ENCODE measurements at regions not wholly inside any gene's neighbourhood (a gene's known extent, or its start where the extent isn't known, plus 50 kb on each side); places are given as distances from the start of the nearest gene placed in this dataset.
"Not testable (repeated sequence)": the region's sequence is repeated elsewhere in the genome, so short reads cannot be mapped to it uniquely, and the experiment has no call there.

GRCh38 chr11:87971354-87971753 is 203.9 kb downstream of the RAB38 start:
- intact Hi-C loops (cut with micrococcal nuclease), result no loop called here

GRCh38 chr11:87970762-87971161 is 204.5 kb downstream of the RAB38 start:
- intact Hi-C loops (cut with micrococcal nuclease), result no loop called here

DNA sequence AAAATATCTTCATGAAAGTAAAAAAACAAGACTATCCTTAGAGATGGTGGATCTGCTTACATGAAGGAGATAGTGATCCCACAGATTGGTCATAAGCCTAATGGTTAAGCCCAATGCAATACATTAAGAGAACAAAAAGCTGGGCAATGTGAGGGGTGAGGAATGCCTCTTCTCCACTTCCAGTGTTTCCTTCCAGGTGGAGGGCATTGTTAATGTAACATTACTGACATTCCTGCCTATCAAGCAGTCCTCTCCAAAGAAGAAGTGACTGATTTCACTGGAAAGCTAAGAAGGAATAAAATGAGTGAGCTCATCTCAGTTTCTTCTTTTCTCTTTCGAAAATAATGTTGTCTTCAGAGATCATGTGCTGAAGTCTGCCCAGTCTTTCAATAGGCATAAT is 207.8 kb downstream of the RAB38 start:
- intact Hi-C loops (cut with micrococcal nuclease), result no loop called here

DNA sequence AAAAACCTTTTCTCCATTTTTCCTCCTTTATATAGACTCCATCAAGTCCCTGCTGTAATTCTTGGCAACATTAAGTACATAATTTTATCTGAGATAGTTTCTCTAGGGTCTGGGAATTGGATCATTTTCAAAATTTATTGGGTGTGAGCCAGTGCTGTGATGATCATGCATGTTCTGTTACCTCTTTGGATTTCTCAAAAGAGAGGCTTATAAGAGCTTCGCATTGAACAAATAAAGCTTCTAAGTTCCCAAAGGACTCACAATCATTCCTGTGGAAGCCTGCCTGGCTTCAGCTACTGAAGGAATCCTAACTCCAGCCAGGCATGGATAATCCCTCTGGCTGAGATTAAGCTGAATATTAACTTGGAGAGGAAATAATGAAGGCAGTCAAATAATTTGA is 208.5 kb downstream of the RAB38 start:
- intact Hi-C loops (cut with micrococcal nuclease), result no loop called here

- intact Hi-C loops (cut with micrococcal nuclease), result no loop called here
These were observed 209.0 kb downstream of the RAB38 start for GRCh38 chr11:87966216-87966615.

- intact Hi-C loops (cut with micrococcal nuclease), result no loop called here
These were observed 213.6 kb downstream of the RAB38 start for GRCh38 chr11:87961606-87962005.

DNA sequence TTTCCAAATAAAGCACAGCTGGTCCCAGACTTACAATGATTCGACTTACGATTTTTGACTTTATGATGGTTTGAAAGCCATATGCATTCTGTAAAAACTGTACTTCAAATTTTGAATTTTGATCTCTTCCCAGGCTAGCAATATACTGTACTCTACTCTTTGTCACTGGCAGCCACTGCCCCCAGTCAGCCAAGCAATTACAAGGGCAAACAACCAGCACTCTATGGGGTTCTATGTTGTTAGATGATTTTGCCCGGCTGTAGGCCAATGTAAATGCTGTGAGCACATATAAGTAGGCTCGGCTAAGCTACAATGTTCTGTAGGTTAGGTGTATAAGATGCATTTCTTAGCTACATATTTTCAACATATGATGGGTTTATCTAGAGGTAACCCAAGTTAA is 217.3 kb downstream of the RAB38 start:
- intact Hi-C loops (cut with micrococcal nuclease), result no loop called here

GRCh38 chr11:87954476-87954875 is 220.8 kb downstream of the RAB38 start:
- intact Hi-C loops (cut with micrococcal nuclease), result no loop called here

DNA sequence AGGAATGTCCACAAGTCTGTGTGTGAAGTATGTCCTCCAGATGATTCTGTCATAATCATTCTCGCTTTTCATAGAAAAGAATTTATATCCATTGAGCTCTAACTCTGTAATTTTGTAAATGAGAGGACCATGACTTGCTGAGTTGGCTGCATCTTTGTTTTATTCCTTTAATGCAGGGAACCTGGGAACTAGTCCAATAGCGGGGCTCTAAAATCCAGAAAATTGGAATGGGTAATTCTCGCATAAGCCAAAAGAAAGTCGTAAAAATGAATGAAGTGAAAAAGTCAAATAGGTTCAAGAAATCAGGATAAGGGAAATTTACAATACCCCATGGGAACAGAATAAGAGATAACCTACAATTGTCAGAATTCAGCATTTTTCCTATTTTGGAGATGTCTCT is 232.5 kb downstream of the RAB38 start:
- intact Hi-C loops (cut with micrococcal nuclease), result no loop called here

DNA sequence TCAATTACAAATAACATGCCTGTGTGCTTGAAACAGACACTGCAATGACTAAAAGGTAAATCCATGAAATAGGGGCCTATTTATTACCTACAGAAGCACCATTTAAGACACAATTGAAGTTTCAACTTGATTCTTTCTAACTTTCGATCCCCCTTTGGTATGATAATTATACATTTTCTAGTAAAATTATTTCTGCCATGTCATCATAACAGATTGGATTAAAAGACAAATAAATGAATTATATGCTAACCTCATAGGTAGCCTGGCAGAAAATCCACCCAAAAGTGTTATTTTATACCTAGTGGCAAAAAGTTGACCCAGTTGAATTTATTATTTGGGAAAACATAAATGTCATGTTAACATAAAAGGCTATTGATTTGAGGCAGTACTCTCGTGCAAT is 241.1 kb downstream of the RAB38 start:
- intact Hi-C loops (cut with micrococcal nuclease), result no loop called here

GRCh38 chr11:87926250-87926970 is 248.8 kb downstream of the RAB38 start:
- intact Hi-C loops (cut with micrococcal nuclease), result no loop called here

GRCh38 chr11:87924125-87924524 is 251.1 kb downstream of the RAB38 start:
- intact Hi-C loops (cut with micrococcal nuclease), result no loop called here

DNA sequence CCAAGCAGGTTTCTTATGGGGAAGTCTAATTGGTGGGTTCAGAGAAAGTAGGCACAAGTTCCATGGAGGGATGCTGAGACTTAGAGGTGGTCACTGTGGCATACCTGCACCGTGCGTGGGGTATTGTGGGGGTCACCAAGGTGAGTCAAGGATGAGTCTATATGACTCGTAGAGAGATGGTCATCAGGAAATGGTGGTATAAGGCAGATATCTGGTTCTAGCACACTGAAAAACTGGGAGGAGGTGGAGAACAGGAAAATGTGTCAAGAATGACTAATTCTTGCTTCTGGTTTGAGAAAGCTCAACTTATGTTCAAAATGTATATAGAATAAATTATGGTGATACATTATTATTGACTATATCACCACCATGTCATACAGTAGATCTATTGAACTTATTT is 258.1 kb downstream of the RAB38 start:
- intact Hi-C loops (cut with micrococcal nuclease), result no loop called here

DNA sequence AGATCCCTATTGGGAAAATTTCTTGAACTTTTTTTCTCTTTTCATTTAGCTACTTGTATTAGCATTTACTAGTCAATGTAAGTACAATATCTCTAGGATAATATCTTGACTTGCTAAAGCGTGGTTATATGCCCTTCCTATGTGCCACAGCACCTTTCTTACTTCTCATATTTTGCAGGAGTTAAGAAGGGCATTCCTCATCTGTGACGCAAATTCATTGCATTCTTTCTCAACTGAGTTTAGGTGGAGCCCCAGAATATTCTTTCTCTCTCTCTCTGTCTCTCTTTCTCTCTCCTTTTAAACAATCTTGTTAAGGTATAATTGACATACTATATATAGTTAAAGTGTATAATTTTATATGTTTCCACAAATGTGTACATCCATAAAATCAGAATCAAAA is 266.1 kb downstream of the RAB38 start:
- intact Hi-C loops (cut with micrococcal nuclease), result no loop called here

GRCh38 chr11:87908086-87908485 is 267.2 kb downstream of the RAB38 start:
- intact Hi-C loops (cut with micrococcal nuclease), result no loop called here

DNA sequence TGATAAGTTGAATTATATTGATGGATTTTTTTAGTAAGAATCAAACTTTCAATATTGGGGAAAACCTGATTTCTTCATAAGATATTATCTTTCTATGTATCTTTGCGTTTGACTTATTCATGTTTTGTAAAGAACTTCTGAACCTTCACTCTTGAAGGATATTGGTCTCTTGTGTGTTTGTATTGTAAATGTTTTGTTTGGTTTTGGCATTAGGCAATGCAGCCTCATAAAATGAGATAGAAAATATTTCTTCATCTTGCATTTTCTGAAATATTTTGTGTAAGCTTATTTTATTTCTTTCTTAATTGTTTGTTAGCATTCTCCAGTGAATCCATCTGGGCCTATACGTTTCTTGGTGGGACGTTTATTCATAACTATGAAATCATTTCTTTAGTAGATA is 271.9 kb downstream of the RAB38 start:
- intact Hi-C loops (cut with micrococcal nuclease), result no loop called here

GRCh38 chr11:87901341-87901740 is 273.9 kb downstream of the RAB38 start:
- intact Hi-C loops (cut with micrococcal nuclease), result no loop called here

DNA sequence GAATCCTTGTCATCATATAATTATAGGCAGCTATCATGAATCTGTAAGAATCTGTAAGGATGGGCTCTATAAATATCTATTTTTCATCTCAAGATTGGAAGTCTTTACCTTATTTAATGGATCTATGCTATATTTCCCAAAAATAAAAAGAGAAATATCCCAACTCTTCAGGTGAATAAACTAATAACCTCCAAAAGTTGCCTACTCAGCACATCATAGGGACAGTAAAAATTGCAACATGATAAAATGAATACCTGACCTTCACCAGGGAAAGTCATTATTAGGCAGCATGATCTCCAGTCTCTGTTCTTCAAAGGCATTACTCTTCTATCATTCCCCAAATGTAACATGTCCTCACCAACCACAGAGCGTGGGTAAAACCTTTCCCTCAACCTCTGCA is 277.3 kb downstream of the RAB38 start:
- intact Hi-C loops (cut with micrococcal nuclease), result no loop called here

- intact Hi-C loops (cut with micrococcal nuclease), result no loop called here
These were observed 278.2 kb downstream of the RAB38 start for GRCh38 chr11:87897071-87897470.

DNA sequence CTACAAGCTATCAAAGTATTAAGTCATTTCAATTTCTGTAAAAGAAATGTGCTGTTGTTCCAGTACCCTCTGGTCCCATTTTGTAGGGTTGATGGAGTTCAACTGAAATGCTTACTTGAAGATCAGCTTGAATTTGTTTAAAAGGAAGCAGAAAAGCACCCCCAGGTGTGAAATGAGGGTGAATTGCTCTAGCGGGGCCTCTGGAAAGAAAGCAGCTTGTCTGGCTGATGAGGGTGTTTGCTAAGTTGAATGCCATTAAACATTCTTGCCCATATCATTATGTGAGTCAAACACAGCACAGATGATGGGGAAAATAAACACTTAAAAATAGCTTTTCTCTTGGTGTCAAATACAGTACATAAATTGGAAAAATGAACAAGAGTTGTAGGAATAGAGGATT is 280.3 kb downstream of the RAB38 start:
- intact Hi-C loops (cut with micrococcal nuclease), result no loop called here

DNA sequence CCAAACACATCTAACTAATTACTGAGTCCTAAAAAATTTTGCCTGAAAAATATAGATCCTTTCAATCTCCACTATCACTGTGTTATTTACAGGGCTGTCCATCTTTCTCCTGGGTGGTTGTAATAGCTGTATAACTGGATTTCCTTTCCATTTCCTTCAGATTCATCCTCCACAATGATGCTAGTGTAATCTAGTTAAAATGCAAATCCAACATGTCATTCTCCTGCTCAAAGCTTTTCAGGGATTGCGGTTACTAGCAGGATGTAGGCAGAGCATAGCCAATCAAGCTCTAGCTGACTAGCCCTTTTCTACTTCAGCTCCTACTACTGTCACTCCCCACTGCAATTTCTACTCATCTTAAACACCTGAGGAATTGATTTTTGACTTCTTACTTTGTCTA is 283.0 kb downstream of the RAB38 start:
- intact Hi-C loops (cut with micrococcal nuclease), result no loop called here

DNA sequence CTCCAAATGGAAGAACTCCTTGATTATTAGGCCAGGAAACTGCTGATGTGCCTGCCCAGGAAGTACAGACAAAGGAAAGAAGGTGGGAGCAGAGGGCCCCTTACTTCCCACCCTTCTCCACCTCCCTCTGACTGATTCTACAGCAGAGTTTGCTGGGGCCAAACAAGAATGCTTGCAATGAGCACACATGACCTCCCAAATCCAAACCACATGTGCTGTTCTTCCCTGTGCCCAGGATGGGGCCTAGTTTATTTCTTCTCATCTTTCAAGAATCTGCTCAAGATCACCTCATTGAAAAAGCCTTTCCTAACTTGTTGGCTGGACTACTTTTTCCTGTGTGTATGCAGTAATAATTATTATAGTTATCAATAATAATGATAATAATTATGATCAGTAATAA is 286.1 kb downstream of the RAB38 start:
- intact Hi-C loops (cut with micrococcal nuclease), result no loop called here

- intact Hi-C loops (cut with micrococcal nuclease), result not testable (repeated sequence)
These were observed 290.2 kb downstream of the RAB38 start for GRCh38 chr11:87885084-87885483.

GRCh38 chr11:87879118-87879517 is 296.1 kb downstream of the RAB38 start:
- intact Hi-C loops (cut with micrococcal nuclease), result no loop called here
